ENCODE measurements at regions not wholly inside any gene's neighbourhood (a gene's known extent, or its start where the extent isn't known, plus 50 kb on each side); places are given as distances from the start of the nearest gene placed in this dataset.

GRCh38 chr4:20554134-20554533 is 146.1 kb upstream of the PACRGL start:
- Mint-ChIP-seq H3K4me3 (no peak overlapping the region), H3K27ac (no peak overlapping the region), H3K27me3 (no peaks in the 10 kb centered on the region), H3K36me3 (ENCODE audit: low read depth) (no peaks in the 10 kb centered on the region), H3K9me3 (peaks cover 3% of the 10 kb centered on the region), H3K4me1 (ENCODE audit: low read depth) (no peaks in the 10 kb centered on the region)
- Histone ChIP-seq H3K27ac (ENCODE audit: low read depth in 1 of 2, low read length in 2 of 2) (no peak overlapping the region), H3K9me3 (ENCODE audit: control insufficient read depth in 1 of 2, insufficient read depth in 1 of 2, low read length in 2 of 2) (no peaks in the 10 kb centered on the region), H3K27me3 (ENCODE audit: control insufficient read depth in 1 of 2, insufficient read depth in 2 of 2, low read length in 2 of 2) (no peaks in the 10 kb centered on the region), H3K36me3 (ENCODE audit: insufficient read depth, low read length) (no peaks in the 10 kb centered on the region), H3K4me3 (ENCODE audit: low read length) (no peak overlapping the region), H3K4me1 (ENCODE audit: insufficient read depth, low read length) (no peaks in the 10 kb centered on the region)
- TF ChIP-seq CTCF (IDR thresholded peaks at IDR 0.05) = no peak
- CTCF ChIA-PET = no interaction called here
- intact Hi-C loops (cut with DNase I, micrococcal nuclease) = no loop called here
- no peak for ATAC-seq (ENCODE audit: poor library complexity)
- POLR2A ChIA-PET = no interaction called here
- no peak for DNase-seq

GRCh38 chr4:20565075-20565721 is 135.1 kb upstream of the PACRGL start:
- no peaks in the 10 kb centered on the region for H3K4me1 ChIP-seq (ENCODE audit: insufficient read depth, low read length)
- no peak for DNase-seq
- intact Hi-C loops (cut with DNase I, micrococcal nuclease) = no loop called here
- no peaks in the 10 kb centered on the region for H3K9me3 ChIP-seq (ENCODE audit: control insufficient read depth in 1 of 2, insufficient read depth in 1 of 2, low read length in 2 of 2)
- ChIA-PET POLR2A (no interaction called here), CTCF (no interaction called here)
- ATAC-seq (ENCODE audit: poor library complexity) = no peak
- no peak for TF ChIP-seq CTCF (IDR thresholded peaks at IDR 0.05)
- H3K9me3 Mint-ChIP-seq = no peaks in the 10 kb centered on the region
- H3K36me3 ChIP-seq (ENCODE audit: insufficient read depth, low read length) = no peaks in the 10 kb centered on the region
- no peak overlapping the region for H3K4me3 ChIP-seq (ENCODE audit: low read length)
- H3K27me3 ChIP-seq (ENCODE audit: control insufficient read depth in 1 of 2, insufficient read depth in 2 of 2, low read length in 2 of 2) = no peaks in the 10 kb centered on the region
- no peaks in the 10 kb centered on the region for H3K4me1 Mint-ChIP-seq (ENCODE audit: low read depth)
- H3K27ac Mint-ChIP-seq = no peak overlapping the region
- H3K4me3 Mint-ChIP-seq = no peak overlapping the region
- H3K36me3 Mint-ChIP-seq (ENCODE audit: low read depth) = no peaks in the 10 kb centered on the region
- H3K27ac ChIP-seq (ENCODE audit: low read depth in 1 of 2, low read length in 2 of 2) = no peak overlapping the region
- H3K27me3 Mint-ChIP-seq = no peaks in the 10 kb centered on the region

GRCh38 chr4:20570981-20571715 is 129.1 kb upstream of the PACRGL start:
- no peak overlapping the region for H3K4me3 ChIP-seq (ENCODE audit: low read length)
- Mint-ChIP-seq H3K4me1 (ENCODE audit: low read depth) (no peaks in the 10 kb centered on the region), H3K4me3 (no peak overlapping the region), H3K27ac (no peak overlapping the region), H3K9me3 (peaks cover 2% of the 10 kb centered on the region), H3K27me3 (no peaks in the 10 kb centered on the region), H3K36me3 (ENCODE audit: low read depth) (no peaks in the 10 kb centered on the region)
- intact Hi-C loops (cut with DNase I, micrococcal nuclease) = no loop called here
- ATAC-seq (ENCODE audit: poor library complexity) = no peak
- no peak overlapping the region for H3K27ac ChIP-seq (ENCODE audit: low read depth in 1 of 2, low read length in 2 of 2)
- no peak for TF ChIP-seq CTCF (IDR thresholded peaks at IDR 0.05)
- POLR2A ChIA-PET = no interaction called here
- H3K27me3 ChIP-seq (ENCODE audit: control insufficient read depth in 1 of 2, insufficient read depth in 2 of 2, low read length in 2 of 2) = no peaks in the 10 kb centered on the region
- CTCF ChIA-PET = no interaction called here
- H3K36me3 ChIP-seq (ENCODE audit: insufficient read depth, low read length) = no peaks in the 10 kb centered on the region
- H3K9me3 ChIP-seq (ENCODE audit: control insufficient read depth in 1 of 2, insufficient read depth in 1 of 2, low read length in 2 of 2) = no peaks in the 10 kb centered on the region
- H3K4me1 ChIP-seq (ENCODE audit: insufficient read depth, low read length) = no peaks in the 10 kb centered on the region
- DNase-seq = no peak
